B cell (primary cell): ENCODE measurements at regions not wholly inside any gene's neighbourhood (a gene's known extent, or its start where the extent isn't known, plus 50 kb on each side); places are given as distances from the start of the nearest gene placed in this dataset.
"Not testable (repeated sequence)": the region's sequence is repeated elsewhere in the genome, so short reads cannot be mapped to it uniquely, and the experiment has no call there.

Experiments used
- ATAC-seq: fragments of 200-7000 bp; cut with Tn5 transposase; one replicate; pipeline ENCODE4 v1.10.0; 2021; ENCODE audit warnings: low read depth, mild to moderate bottlenecking, moderate number of reproducible peaks, moderate library complexity
- CTCF ChIA-PET: fragments of 350-600 bp; sonication (Branson Sonifier 250); formaldehyde crosslinking; loops from one replicate; lab custom pipeline; 2021; ENCODE audit warnings: antibody characterized with exemption, inconsistent platforms; lab: Charles Lee
- POLR2A ChIA-PET: fragments of 350-600 bp; sonication (Branson Sonifier 250); formaldehyde crosslinking; loops from one replicate; lab custom pipeline; 2021; ENCODE audit warnings: antibody characterized with exemption; lab: Charles Lee
- DNase-seq: peaks from one replicate; pipeline ENCODE4 v3.0.0; 2013
- H2AFZ ChIP-seq: 2 replicates; pipeline ENCODE4 v1.6.1; 2012; ENCODE audit warnings: mild to moderate bottlenecking, low read depth, low read length; ENCODE audit not compliant: insufficient read depth, poor library complexity, severe bottlenecking
- H3K27ac ChIP-seq, 2 donors: 1 replicate in 1 of 2; 2 replicates in 1 of 2; pipeline ENCODE4 v1.5.1; 2012 to 2013; ENCODE audit warnings: low read length in 2 of 2, mild to moderate bottlenecking in 2 of 2, moderate library complexity in 1 of 2
- H3K27me3 ChIP-seq, 4 experiments: fragments of 200-600 bp in 1 of 4; sonication (generic) in 1 of 4; replicated peaks in 1 of 4; 1 replicate in 2 of 4; 2 replicates in 2 of 4; pipeline versions ENCODE4 v1.6.1 to v1.7.0; 2013 to 2016; ENCODE audit warnings: low read length in 3 of 4, mild to moderate bottlenecking in 2 of 4, mixed read lengths in 1 of 4, moderate library complexity in 1 of 4; ENCODE audit not compliant: insufficient read depth in 4 of 4, control insufficient read depth in 3 of 4; ENCODE audit errors: control extremely low read depth in 1 of 4
- H3K36me3 ChIP-seq, 2 experiments: replicated peaks in 1 of 2; 1 replicate in 1 of 2; 2 replicates in 1 of 2; pipeline versions ENCODE4 v1.6.1 to v1.7.1; 2013; ENCODE audit warnings: low read length in 1 of 2; ENCODE audit not compliant: insufficient read depth in 2 of 2, control insufficient read depth in 1 of 2; ENCODE audit errors: control extremely low read depth in 1 of 2, extremely low read depth in 1 of 2
- H3K4me1 ChIP-seq, 2 donors: fragments of 200-600 bp in 1 of 2; sonication (generic) in 1 of 2; 1 replicate in 1 of 2; 2 replicates in 1 of 2; pipeline versions ENCODE4 v1.5.1 to v1.6.1; 2013 to 2017; ENCODE audit warnings: low read length in 2 of 2; ENCODE audit not compliant: control insufficient read depth in 2 of 2, insufficient read depth in 2 of 2
- H3K4me2 ChIP-seq: replicated peaks from 2 replicates; pipeline ENCODE3; 2012; ENCODE audit warnings: mild to moderate bottlenecking, low read depth, low read length; ENCODE audit not compliant: poor library complexity, severe bottlenecking
- H3K4me3 ChIP-seq, 5 experiments: fragments of 200-600 bp in 1 of 5; sonication (generic) in 1 of 5; 1 replicate in 3 of 5; 2 replicates in 2 of 5; pipeline versions ENCODE4 v1.5.1 to v1.7.0; 2011 to 2016; ENCODE audit warnings: low read length in 4 of 5, mild to moderate bottlenecking in 4 of 5, low read depth in 2 of 5, control low read depth in 1 of 5, moderate library complexity in 1 of 5; ENCODE audit not compliant: insufficient read depth in 1 of 5; ENCODE audit errors: control extremely low read depth in 1 of 5, extremely low read depth in 1 of 5
- H3K79me2 ChIP-seq: fragments of 200-600 bp; sonication (generic); one replicate; pipeline ENCODE4 v1.6.0; 2016; ENCODE audit warnings: low read length; ENCODE audit not compliant: control insufficient read depth, insufficient read depth
- H3K9ac ChIP-seq: fragments of 200-600 bp; sonication (generic); 2 replicates; pipeline ENCODE4 v1.6.1; 2017; ENCODE audit warnings: mild to moderate bottlenecking, low read length, moderate library complexity
- H3K9me3 ChIP-seq, 3 donors: one replicate each; pipeline versions ENCODE4 v1.6.1 to v1.7.1; 2013; ENCODE audit warnings: low read length in 2 of 3; ENCODE audit not compliant: control insufficient read depth in 2 of 3, insufficient read depth in 1 of 3; ENCODE audit errors: control extremely low read depth in 1 of 3
- H4K20me1 ChIP-seq: 2 replicates; pipeline ENCODE4 v1.6.0; 2012; ENCODE audit warnings: mild to moderate bottlenecking, low read length; ENCODE audit not compliant: insufficient read depth, control insufficient read depth, poor library complexity, severe bottlenecking
- H3K27ac Mint-ChIP-seq: one replicate; pipeline ENCODE4 v1.8.0; 2021; ENCODE audit warnings: mixed read lengths
- H3K27me3 Mint-ChIP-seq: one replicate; pipeline ENCODE4 v1.8.0; 2021; ENCODE audit warnings: mixed read lengths
- H3K4me1 Mint-ChIP-seq: one replicate; pipeline ENCODE4 v1.8.0; 2021; ENCODE audit warnings: mixed read lengths
- H3K4me3 Mint-ChIP-seq: one replicate; pipeline ENCODE4 v1.8.0; 2021; ENCODE audit warnings: mixed read lengths
- H3K9me3 Mint-ChIP-seq: one replicate; pipeline ENCODE4 v1.8.0; 2022; ENCODE audit warnings: mixed read lengths; ENCODE audit not compliant: insufficient read depth
- CTCF ChIP-seq: fragments of 200-600 bp; IDR thresholded peaks from one replicate; pipeline ENCODE4 v1.8.0; 2022; ENCODE audit warnings: antibody characterized with exemption, mild to moderate bottlenecking
- EZH2 ChIP-seq: IDR thresholded peaks from 2 replicates; pipeline ENCODE4 v1.6.1; 2012; ENCODE audit warnings: borderline replicate concordance, low read depth, mild to moderate bottlenecking, moderate library complexity, low read length; ENCODE audit not compliant: insufficient read depth, poor library complexity, severe bottlenecking
- WGBS: methylation state at CpG from one replicate; pipeline ENCODE4 v1.1.5; 2013; ENCODE audit warnings: missing lambda C conversion rate; ENCODE audit not compliant: insufficient coverage; 5-methylcytosine and 5-hydroxymethylcytosine counted together
- intact Hi-C: fragments of 100-400 bp; cut with micrococcal nuclease; formaldehyde crosslinking; loops from one replicate; pipeline ENCODE4 v1.10.0; 2022

GRCh38 chrY:21039811-21040210 is 283.9 kb downstream of the RPS4Y2 start:
- Mint-ChIP-seq H3K4me1 (peaks cover 8% of the 10 kb centered on the region), H3K27me3 (no peaks in the 10 kb centered on the region)
- intact Hi-C loops, result loop anchor here (10.0 kb wide), 1 partner anchor 215 kb away; no protein-coding TSS in a partner anchor

GRCh38 chrY:21040711-21041110 is 284.8 kb downstream of the RPS4Y2 start:
- no CpG with 5 or more reads among the region's 1 CpG for WGBS
- ATAC-seq, H3K27me3 ChIP-seq, H3K9me3 Mint-ChIP-seq, H3K27ac ChIP-seq, H3K4me1 Mint-ChIP-seq, H2AFZ ChIP-seq, DNase-seq, POLR2A ChIA-PET, H3K9me3 ChIP-seq, H3K27me3 Mint-ChIP-seq, H3K4me3 Mint-ChIP-seq, H3K36me3 ChIP-seq, intact Hi-C loops, H3K9ac ChIP-seq, H3K4me2 ChIP-seq, H3K79me2 ChIP-seq, CTCF ChIA-PET, H3K4me3 ChIP-seq, H3K4me1 ChIP-seq, H4K20me1 ChIP-seq: not testable (repeated sequence)
- peak overlapping the region; percentile 28 for H3K27ac Mint-ChIP-seq

More at GRCh38 chrY:21039811-21040210, 283.9 kb downstream of the RPS4Y2 start:
- Histone ChIP-seq H3K4me3 (no peak overlapping the region), H4K20me1 (no peaks in the 10 kb centered on the region), H3K27me3 (no peaks in the 10 kb centered on the region), H3K9ac (no peak overlapping the region), H2AFZ (no peak overlapping the region), H3K4me1 (peaks cover 0 to 2% of the 10 kb centered on the region in 2 donors), H3K9me3 (peaks cover 0 to 4% (median 0%) of the 10 kb centered on the region in 3 donors), H3K27ac (no peak overlapping the region), H3K4me2 (no peak overlapping the region), H3K36me3 (no peaks in the 10 kb centered on the region), H3K79me2 (no peaks in the 10 kb centered on the region)
- TF ChIP-seq CTCF (no peak), EZH2 (no peak)
- ChIA-PET CTCF (interaction anchor here (0.6 to 1.3 kb wide), 2 partner anchors 11 to 272 kb away, joined by 3 read pairs; no protein-coding TSS in a partner anchor), POLR2A (no interaction called here)
- DNase-seq, result no peak
- no peak for ATAC-seq
- Mint-ChIP-seq H3K9me3 (peaks cover 9% of the 10 kb centered on the region), H3K4me3 (no peak overlapping the region), H3K27ac (no peak overlapping the region)
- 100% methylated on average over 1 of the region's 8 CpGs for WGBS
